ENCODE measurements at regions not wholly inside any gene's neighbourhood (a gene's known extent, or its start where the extent isn't known, plus 50 kb on each side); places are given as distances from the start of the nearest gene placed in this dataset.

DNA sequence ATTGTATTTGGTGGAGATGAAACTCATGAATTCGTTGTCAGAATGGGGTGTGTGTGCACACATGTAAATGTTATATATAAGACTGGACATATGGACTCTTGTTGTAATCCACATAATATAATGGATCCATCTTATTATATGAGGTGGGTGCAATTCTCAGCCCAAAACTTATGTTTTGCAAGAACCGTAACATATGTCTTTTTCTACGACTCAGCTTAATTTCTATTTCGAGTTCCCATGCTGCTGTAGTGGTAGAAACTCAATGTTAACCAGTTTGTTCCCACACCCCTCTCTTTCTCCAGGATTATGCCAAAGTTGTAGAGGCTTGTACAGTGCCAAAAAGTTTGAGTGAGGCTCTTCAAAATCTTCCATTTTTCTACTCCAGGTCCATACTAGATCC is 112.5 kb upstream of the SPOPL start:
- H3K4me1 ChIP-seq (ENCODE audit: insufficient read depth, low read length): no peaks in the 10 kb centered on the region
- ChIA-PET CTCF (no interaction called here), POLR2A (no interaction called here)
- TF ChIP-seq, protein P1, sequence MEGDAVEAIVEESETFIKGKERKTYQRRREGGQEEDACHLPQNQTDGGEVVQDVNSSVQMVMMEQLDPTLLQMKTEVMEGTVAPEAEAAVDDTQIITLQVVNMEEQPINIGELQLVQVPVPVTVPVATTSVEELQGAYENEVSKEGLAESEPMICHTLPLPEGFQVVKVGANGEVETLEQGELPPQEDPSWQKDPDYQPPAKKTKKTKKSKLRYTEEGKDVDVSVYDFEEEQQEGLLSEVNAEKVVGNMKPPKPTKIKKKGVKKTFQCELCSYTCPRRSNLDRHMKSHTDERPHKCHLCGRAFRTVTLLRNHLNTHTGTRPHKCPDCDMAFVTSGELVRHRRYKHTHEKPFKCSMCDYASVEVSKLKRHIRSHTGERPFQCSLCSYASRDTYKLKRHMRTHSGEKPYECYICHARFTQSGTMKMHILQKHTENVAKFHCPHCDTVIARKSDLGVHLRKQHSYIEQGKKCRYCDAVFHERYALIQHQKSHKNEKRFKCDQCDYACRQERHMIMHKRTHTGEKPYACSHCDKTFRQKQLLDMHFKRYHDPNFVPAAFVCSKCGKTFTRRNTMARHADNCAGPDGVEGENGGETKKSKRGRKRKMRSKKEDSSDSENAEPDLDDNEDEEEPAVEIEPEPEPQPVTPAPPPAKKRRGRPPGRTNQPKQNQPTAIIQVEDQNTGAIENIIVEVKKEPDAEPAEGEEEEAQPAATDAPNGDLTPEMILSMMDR (IDR thresholded peaks at IDR 0.05): no peak
- Mint-ChIP-seq H3K36me3 (ENCODE audit: low read depth) (no peaks in the 10 kb centered on the region), H3K27ac (no peak overlapping the region), H3K4me1 (ENCODE audit: low read depth) (no peaks in the 10 kb centered on the region), H3K27me3 (no peaks in the 10 kb centered on the region), H3K4me3 (no peak overlapping the region), H3K9me3 (no peaks in the 10 kb centered on the region)
- no peaks in the 10 kb centered on the region for H3K27me3 ChIP-seq (ENCODE audit: control insufficient read depth in 1 of 2, insufficient read depth in 2 of 2, low read length in 2 of 2)
- no peak overlapping the region for H3K4me3 ChIP-seq (ENCODE audit: low read length)
- no peak overlapping the region for H3K27ac ChIP-seq (ENCODE audit: low read depth in 1 of 2, low read length in 2 of 2)
- intact Hi-C loops (cut with DNase I, micrococcal nuclease): no loop called here
- DNase-seq (no peak), ATAC-seq (ENCODE audit: poor library complexity) (no peak)
- no peaks in the 10 kb centered on the region for H3K9me3 ChIP-seq (ENCODE audit: control insufficient read depth in 1 of 2, insufficient read depth in 1 of 2, low read length in 2 of 2)
- no peaks in the 10 kb centered on the region for H3K36me3 ChIP-seq (ENCODE audit: insufficient read depth, low read length)

- POLR2A ChIA-PET: no interaction called here
- TF ChIP-seq, protein P1 (IDR thresholded peaks at IDR 0.05): no peak
- H3K36me3 ChIP-seq (ENCODE audit: insufficient read depth, low read length): no peaks in the 10 kb centered on the region
- Mint-ChIP-seq H3K9me3 (no peaks in the 10 kb centered on the region), H3K27ac (no peak overlapping the region), H3K36me3 (ENCODE audit: low read depth) (no peaks in the 10 kb centered on the region), H3K4me3 (no peak overlapping the region), H3K4me1 (ENCODE audit: low read depth) (no peaks in the 10 kb centered on the region), H3K27me3 (no peaks in the 10 kb centered on the region)
- intact Hi-C loops (cut with DNase I, micrococcal nuclease): no loop called here
- no peaks in the 10 kb centered on the region for H3K4me1 ChIP-seq (ENCODE audit: insufficient read depth, low read length)
- DNase-seq (no peak), ATAC-seq (ENCODE audit: poor library complexity) (no peak)
- H3K4me3 ChIP-seq (ENCODE audit: low read length): no peak overlapping the region
- no peaks in the 10 kb centered on the region for H3K27me3 ChIP-seq (ENCODE audit: control insufficient read depth in 1 of 2, insufficient read depth in 2 of 2, low read length in 2 of 2)
- H3K9me3 ChIP-seq (ENCODE audit: control insufficient read depth in 1 of 2, insufficient read depth in 1 of 2, low read length in 2 of 2): no peaks in the 10 kb centered on the region
- H3K27ac ChIP-seq (ENCODE audit: low read depth in 1 of 2, low read length in 2 of 2): no peak overlapping the region
- CTCF ChIA-PET: no interaction called here
Measured at GRCh38 chr2:138390316-138390945, 111.1 kb upstream of the SPOPL start.

DNA sequence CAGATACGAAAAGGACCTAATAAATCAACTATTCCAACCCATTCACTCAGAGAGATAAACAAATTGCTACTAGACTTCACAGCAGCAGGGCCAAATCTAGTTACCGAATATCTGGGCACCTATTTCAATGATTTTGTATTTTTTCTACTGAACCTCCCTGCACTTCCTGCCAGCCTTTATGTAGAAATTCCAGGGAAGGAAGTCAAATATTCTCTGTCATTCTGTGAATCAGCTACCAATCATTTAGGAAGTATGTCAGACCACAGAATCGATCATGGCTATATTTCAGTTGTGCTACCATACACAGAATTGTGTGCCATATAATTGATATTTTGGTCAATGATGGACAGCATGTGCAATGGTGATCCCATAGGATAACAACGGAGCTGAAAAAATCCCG is 109.6 kb upstream of the SPOPL start:
- Histone ChIP-seq H3K27ac (ENCODE audit: low read depth in 1 of 2, low read length in 2 of 2) (no peak overlapping the region), H3K36me3 (ENCODE audit: insufficient read depth, low read length) (no peaks in the 10 kb centered on the region), H3K4me3 (ENCODE audit: low read length) (no peak overlapping the region), H3K4me1 (ENCODE audit: insufficient read depth, low read length) (no peaks in the 10 kb centered on the region), H3K9me3 (ENCODE audit: control insufficient read depth in 1 of 2, insufficient read depth in 1 of 2, low read length in 2 of 2) (no peaks in the 10 kb centered on the region), H3K27me3 (ENCODE audit: control insufficient read depth in 1 of 2, insufficient read depth in 2 of 2, low read length in 2 of 2) (no peaks in the 10 kb centered on the region)
- Mint-ChIP-seq H3K27ac (no peak overlapping the region), H3K4me3 (no peak overlapping the region), H3K27me3 (no peaks in the 10 kb centered on the region), H3K36me3 (ENCODE audit: low read depth) (no peaks in the 10 kb centered on the region), H3K4me1 (ENCODE audit: low read depth) (no peaks in the 10 kb centered on the region), H3K9me3 (no peaks in the 10 kb centered on the region)
- POLR2A ChIA-PET: no interaction called here
- TF ChIP-seq, protein P1 (IDR thresholded peaks at IDR 0.05): no peak
- no peak for ATAC-seq (ENCODE audit: poor library complexity)
- DNase-seq: no peak
- intact Hi-C loops (cut with DNase I, micrococcal nuclease): loop anchor here in 1 of 2 experiments (2.0 kb wide), 1 partner anchor 59 kb away; no protein-coding TSS in a partner anchor
- CTCF ChIA-PET: no interaction called here

Measured in CD4-positive, alpha-beta T cell (primary cell).